SK-N-MC (cell line): ENCODE measurements at regions not wholly inside any gene's neighbourhood (a gene's known extent, or its start where the extent isn't known, plus 50 kb on each side); places are given as distances from the start of the nearest gene placed in this dataset.

ENCODE experiments used
- EZH2 ChIP-seq: fragments of 200-600 bp; sonication (generic); IDR thresholded peaks from one replicate; pipeline ENCODE4 v1.6.1; 2017; ENCODE audit warnings: antibody characterized with exemption
- POLR2AphosphoS5 ChIP-seq: IDR thresholded peaks from 2 replicates; pipeline ENCODE4 v1.6.1; 2012; ENCODE audit warnings: mild to moderate bottlenecking, low read depth, low read length, borderline replicate concordance

DNA sequence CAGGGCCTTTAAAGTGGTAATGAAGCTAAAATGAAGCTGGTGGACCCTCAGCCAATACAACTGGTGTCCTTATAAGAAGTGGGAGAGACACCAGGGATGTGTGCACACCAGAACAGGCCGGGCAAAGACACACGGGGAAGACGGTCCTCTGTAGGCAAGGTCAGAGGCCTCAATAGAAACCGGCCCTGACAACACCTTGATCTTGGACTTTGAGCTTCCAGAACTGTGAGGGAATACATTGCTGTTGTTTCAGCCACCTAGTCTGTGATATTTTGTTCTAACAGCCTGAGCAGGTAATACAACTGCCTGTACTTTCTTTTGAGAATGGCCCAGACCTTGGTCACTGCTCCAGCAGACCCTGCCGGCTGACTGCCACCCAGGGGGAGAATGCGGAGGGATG is 65.6 kb upstream of the FZD7 start:
- TF ChIP-seq EZH2: no peak
- TF ChIP-seq POLR2AphosphoS5: no peak
